T1000 (cell line): ENCODE measurements at regions not wholly inside any gene's neighbourhood (a gene's known extent, or its start where the extent isn't known, plus 50 kb on each side); places are given as distances from the start of the nearest gene placed in this dataset.
A peak's percentile ranks its signal among the peaks of the same experiment; 100 is the strongest.
"Not testable (repeated sequence)": the region's sequence is repeated elsewhere in the genome, so short reads cannot be mapped to it uniquely, and the experiment has no call there.

Experiments used
- DNase-seq: peaks from one replicate; lab custom pipeline; 2025; ENCODE audit warnings: mixed read lengths; lab: John Stamatoyannopoulos, UW

GRCh38 chrX:40530509-40530908, 50.3 kb upstream of the ATP6AP2 start:
- DNase-seq, result no peak

DNA sequence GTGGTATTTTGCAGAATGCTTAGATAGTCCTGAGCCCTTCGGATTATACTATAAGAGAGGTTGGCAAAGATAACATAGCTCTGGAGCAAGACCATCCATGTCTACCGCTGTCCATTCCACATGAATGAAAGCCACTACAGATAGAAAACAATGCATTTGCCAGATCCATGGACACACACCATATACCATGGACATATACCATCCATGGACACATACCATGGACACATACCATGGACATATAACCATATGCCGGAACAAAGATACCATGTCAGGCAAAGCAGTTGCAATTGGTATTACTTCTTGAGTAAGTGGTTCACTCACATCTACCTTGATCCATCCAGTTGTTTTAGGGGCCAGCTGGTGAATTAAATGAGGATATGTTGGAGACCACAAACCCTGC, 53.2 kb upstream of the ATP6AP2 start:
- DNase-seq, result no peak

GRCh38 chrX:40526412-40526811, 54.4 kb upstream of the ATP6AP2 start:
- no peak for DNase-seq

GRCh38 chrX:40525901-40526300, 54.9 kb upstream of the ATP6AP2 start:
- DNase-seq, result not testable (repeated sequence)

DNA sequence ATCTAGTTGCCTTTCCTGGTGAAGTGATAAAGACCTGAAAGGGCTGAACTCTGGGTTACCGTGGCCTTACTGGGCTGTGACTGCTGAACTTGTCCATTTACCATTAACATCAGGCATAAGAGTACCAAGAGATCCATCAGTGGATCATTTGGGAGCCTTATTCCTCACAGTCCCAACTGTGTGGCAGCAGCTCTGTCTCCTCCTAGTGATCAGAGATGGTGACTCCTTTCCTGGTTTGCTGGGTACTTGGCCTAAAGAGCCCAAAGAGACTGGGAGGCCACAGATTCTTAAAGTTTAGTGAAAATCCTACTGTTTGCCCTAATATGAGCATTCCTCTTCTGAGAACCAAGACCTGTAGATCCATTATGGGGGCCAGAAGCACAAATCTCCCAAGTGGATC, 56.3 kb upstream of the ATP6AP2 start:
- no peak for DNase-seq

DNA sequence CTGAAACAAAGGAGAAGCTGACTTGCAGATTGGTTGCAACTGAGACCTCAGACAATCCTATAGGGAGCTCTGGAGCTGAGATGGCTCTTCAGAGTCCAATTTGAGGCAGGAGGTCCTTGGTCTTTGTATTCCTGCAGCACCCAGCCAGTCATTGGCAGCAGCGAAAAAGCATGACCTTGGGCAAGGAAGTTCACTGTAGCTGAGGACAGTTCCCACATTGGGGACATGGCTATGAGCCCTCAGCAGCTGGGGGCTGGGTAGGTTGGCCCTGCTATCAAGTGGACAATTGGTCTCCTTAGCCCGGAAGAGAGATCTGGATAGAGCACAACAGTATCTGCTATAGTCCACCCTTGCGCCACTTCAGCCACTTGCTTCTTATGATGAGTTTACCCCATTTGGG, 56.9 kb upstream of the ATP6AP2 start:
- no peak for DNase-seq

GRCh38 chrX:40521868-40522450, 58.8 kb upstream of the ATP6AP2 start:
- no peak for DNase-seq

DNA sequence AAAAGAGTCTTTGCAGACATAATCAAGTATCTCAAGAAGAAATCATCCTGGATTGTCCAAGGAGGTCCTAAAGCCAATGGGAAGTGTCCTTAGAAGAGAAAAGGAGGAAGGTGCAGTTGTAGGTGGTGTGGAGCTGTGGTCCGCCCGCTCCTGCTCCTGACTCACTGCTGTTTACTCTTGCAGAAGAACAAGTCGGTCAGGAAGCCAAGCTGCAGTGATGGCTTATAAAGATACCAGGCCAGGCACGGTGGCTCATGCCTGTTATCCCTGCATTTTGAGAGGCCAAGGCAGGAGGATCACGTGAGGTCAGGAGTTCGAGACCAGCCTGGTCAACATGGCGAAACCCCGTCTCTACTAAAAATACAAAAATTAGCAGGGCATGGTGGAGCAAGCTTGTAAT, 66.4 kb upstream of the ATP6AP2 start:
- no peak for DNase-seq

- no peak for DNase-seq
Observed at GRCh38 chrX:40513835-40514234, 66.9 kb upstream of the ATP6AP2 start.

DNA sequence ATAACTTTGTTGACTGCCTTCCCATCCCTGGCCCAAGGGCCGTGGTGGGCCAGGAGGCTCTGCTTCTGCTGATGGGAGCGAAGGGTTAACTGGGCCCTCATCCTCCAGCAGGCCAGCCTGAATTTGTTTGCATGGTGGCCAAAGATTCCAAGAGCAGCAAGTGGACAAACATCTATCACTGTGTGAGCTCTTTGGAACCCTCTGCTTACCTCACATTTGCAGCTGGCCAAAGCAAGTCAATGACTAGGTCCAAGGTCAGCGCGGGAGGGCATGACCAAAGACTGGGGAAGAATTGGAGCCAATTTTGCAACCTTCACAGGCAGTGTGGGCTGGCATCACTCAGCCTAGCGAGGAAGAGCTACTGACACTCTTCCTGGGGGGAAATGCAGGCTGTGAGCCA, 67.8 kb upstream of the ATP6AP2 start:
- no peak for DNase-seq

- no peak for DNase-seq
Observed at GRCh38 chrX:40511258-40511657, 69.5 kb upstream of the ATP6AP2 start.

DNA sequence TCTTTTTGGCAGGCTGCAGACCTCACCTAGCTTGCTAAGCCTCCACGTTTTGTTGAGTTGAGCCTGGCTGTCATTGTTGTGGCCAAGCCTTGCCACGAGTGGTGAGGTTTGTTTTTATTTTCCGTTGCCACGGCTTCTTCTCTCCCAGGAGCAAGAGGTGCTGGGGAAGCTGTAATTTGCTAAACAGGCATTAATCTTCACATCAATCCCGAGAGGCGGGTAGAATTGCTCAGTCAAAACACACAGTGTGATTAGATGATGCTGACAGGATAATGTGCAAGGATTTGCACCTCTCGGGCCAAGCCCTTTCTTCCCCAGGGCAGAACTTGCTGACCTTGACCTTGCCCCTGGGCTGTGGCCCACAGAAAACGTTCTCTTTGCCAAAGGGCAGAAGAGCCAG, 72.2 kb upstream of the ATP6AP2 start:
- no peak for DNase-seq

DNA sequence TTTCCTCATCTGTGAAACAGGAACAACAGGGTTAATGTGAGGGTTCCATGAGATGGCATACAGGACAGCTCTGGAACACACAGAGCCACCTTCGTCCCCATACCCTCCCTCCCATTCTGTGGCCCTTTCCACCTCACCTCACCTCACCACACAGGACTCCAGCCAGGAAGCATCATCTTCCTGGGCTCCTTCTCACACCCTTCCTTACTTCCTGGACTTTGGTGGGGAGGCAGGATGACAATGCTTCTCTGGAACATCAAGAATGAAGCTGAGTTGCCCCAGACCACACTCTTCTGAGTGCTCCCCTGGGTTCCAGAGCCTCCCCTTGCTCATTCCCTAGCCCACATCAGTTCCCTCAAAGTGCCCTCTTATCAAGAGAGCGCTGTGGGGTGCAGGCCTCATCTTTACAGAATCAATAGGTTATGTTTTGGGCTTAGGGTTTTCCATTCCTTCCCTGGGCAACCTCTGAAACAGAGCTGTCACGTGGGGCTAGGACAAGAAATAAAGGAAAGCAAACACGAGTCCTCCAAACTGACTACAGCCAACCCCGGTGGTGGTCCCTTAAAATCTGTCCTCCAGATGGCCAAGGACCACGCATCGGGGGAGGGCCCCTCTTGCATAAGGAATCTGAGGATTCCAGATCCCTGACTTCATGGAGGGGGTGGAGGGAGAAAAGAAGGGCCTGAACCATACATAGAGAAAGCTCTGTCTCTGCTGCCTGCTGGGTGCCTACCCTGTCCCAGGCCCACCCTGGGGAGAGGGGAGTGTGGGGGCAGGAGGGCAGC, 74.4 kb upstream of the ATP6AP2 start:
- DNase-seq, result no peak

DNA sequence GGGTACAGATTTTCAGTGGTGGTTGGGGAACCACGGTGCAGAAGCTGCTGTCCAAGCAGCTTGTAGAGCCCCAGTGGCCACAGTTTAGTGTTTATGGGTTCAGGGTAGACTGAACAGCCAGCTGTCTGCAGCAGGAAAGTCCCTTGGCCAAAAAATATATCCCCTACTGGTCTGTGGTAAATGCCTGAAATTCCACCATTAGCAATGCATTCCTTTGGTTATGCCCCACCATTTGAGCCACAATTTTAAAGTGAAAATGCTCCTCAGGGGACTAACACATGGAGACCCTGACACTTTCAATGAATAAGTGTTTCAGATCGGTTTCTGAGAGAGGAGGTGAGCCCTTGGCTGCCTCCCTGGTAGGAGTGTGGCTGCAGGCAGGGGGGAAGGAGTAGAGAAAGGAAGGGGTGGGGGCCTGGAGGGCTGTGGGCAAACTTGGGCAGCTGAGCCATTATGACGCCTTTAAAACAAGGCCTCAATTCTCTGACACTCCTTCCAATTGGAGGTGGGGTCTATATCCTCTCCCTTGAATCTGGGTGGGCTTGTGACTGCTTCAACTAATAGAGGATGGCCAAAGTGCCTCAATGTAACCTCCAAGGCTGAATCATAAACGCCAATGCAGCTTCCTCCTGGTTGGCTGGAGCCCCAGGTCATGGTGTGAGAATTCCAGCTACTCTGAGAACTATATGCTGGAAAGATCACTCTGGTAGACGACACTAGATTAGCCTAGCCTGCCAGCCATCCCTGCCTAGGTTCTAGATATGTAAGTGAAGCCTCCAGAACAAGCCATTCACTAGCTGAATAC, 75.8 kb upstream of the ATP6AP2 start:
- DNase-seq, result peak; percentile 35

- DNase-seq, result no peak
Observed at GRCh38 chrX:40503094-40503493, 77.7 kb upstream of the ATP6AP2 start.

DNA sequence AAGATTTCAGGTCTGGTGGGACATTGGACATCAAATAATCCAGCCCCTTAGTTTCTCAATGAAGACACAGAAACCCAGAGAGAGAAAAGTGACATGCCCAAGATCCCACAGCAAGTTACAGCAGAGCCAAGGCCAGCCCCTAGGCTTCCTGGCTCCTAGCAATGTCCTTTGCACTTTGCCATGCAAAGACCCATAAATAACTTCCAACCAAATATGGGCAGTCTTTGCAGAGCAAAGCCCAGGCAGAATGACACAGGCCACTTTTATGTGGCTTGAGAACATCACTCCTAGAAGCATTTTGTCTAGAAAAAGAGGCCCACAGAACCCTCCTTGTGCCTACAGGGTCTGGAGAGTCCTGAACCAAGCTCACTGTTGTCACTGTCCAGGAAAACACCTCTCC, 78.1 kb upstream of the ATP6AP2 start:
- DNase-seq, result no peak

- no peak for DNase-seq
Observed at GRCh38 chrX:40501164-40501855, 79.5 kb upstream of the ATP6AP2 start.

GRCh38 chrX:40496728-40497127, 84.0 kb upstream of the ATP6AP2 start:
- no peak for DNase-seq

GRCh38 chrX:40495659-40496058, 85.1 kb upstream of the ATP6AP2 start:
- DNase-seq, result no peak

DNA sequence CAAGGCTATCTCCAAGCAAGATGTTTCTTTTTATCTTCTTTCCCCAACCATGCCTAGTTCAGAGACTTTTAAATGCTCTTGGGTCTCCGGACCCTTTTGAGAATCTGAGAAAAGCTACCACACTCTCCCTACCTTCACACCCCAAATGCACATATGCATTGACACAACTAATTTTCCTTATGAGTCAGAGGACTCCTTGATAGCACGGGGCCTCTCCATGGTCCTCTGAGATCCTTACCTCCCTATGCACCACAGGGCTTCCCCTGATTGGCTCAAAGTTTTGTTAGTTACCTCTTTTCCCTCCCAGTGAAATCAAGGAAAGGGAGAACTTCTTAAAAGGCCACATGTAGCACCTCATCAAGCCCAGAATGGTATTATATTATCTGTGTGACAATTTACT, 86.8 kb upstream of the ATP6AP2 start:
- no peak for DNase-seq

- DNase-seq, result no peak
Observed at GRCh38 chrX:40488296-40488695, 92.5 kb upstream of the ATP6AP2 start.

DNA sequence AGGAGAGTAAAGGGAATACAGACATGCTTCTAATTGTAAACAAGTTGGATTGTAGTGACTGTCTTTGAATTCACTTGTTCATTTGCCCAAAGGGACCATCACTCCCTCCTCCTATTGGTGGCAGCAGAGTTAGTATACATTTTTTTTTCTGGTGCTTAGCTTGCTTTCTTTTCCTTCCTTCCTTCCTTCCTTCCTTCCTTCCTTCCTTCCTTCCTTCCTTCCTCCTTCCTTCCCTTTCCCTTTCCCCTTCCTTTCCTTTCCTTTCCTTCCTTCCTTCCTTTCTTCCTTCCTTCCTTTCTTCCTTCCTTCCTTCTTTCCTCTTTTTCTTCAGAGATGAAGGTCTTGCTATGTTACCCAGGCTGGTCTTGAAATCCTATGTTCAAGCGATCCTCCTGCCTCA, 94.8 kb upstream of the ATP6AP2 start:
- no peak for DNase-seq
